GM11168 (cell line): ENCODE measurements at regions not wholly inside any gene's neighbourhood (a gene's known extent, or its start where the extent isn't known, plus 50 kb on each side); places are given as distances from the start of the nearest gene placed in this dataset.

ENCODE experiments used
- in situ Hi-C: fragments of 300-500 bp; cut with MboI; formaldehyde crosslinking; loops from one replicate; pipeline ENCODE4 v1.12.0; 2022; ENCODE audit warnings: low sequenced_read_pairs; ENCODE audit not compliant: unreplicated experiment

GRCh38 chr4:10212400-10212799 is 95.8 kb upstream of the WDR1 start:
- in situ Hi-C loops = no loop called here

- in situ Hi-C loops = no loop called here
These were observed 90.5 kb upstream of the WDR1 start for GRCh38 chr4:10207116-10207515.

DNA sequence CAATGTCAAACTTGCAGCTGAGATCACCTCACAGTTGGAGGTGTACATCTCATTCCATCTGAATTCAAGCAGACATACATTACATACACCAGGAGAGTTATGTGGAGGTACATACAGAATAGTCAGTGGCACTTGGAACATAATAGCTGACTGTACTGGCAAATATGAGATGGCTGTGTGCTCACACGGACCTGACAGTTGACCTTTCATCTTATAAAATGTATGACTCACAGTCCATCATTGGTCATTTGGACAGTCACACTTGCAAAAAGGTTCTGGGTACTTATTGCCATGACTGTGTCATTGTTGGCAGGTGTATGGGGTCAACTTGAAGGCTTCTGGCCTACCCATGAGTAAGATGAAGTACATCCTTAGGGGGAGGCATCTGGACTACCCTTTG is 88.6 kb upstream of the WDR1 start:
- in situ Hi-C loops = no loop called here

- in situ Hi-C loops = no loop called here
These were observed 87.9 kb upstream of the WDR1 start for GRCh38 chr4:10204401-10205058.

DNA sequence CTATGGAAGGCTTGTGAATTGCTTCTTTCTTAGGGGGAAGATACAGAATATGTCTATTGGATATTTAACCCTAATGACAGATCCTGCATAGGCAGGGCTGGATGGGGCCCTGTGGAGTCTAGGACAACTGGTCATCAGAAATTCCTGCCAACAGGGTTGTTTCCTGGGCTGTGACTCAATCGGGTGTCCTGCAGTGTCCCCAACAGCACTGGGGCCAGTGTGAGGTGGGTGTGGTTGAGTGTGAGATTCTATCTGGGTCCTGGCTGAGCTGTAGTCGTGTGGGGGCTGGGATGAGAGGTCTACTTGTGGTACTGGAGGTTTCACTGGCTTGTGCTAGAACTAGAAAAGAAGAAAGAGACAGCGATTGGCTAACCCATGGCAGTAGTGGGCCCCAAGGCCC is 87.3 kb upstream of the WDR1 start:
- in situ Hi-C loops = no loop called here

DNA sequence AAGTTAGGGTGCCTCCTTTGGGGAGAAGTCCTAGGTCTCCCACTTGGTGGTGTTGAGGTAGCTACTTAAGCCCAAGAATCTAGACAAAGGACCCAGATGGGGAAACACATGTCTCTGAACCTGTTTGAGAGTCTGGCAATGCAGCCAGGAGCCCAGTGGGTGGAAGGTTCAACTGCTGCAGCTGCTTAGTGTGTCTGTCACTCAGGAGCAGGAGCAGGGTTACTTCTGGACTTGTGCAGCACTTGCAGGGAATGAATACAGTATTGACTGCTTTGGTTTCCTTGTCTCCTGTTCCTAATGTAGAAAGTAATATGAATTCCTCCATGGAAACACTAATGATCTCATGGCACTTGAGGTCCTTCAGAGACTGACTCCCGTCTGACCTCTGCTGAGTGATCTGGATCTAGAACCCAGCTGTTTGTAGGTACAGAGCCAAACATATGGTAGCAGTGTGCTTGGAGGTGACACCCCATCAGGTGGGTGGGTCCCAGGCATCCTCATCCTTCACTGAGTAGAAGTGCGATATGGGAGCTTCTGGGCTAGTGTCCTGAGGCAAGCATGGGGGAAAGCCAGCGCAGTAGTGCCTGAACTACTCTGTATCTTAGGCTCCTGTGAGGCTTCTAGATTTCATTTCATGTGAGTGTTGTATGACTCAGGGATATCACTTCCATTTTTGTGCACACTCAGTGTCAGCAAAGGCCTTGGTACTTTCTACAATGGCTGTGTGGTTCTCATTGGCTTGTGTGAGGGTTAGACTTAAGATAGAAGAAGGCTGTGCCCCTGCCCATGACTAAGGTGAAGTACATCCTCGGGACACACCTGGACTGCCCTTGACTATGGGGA is 85.0 kb upstream of the WDR1 start:
- in situ Hi-C loops = no loop called here

GRCh38 chr4:10200869-10201268 is 84.3 kb upstream of the WDR1 start:
- in situ Hi-C loops = no loop called here

DNA sequence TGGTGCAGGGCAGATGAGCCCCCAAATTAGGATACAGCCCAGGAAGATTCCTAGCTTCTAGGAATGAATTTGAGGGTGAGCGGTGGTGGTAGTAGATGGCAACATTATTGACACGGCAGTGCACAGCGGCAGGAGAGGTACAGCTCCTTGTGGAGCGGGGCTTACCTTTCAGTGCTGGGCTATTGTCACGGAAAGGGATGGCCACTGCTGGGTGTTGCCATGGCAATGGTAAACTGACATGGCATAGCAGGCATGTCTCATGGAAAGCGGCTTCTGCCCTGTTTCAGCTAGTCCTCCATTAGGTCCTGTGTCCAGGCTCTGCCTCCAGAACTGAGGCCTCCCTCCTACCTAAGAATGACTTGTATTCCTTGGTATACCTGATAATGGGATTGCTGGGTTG is 81.8 kb upstream of the WDR1 start:
- in situ Hi-C loops = no loop called here

DNA sequence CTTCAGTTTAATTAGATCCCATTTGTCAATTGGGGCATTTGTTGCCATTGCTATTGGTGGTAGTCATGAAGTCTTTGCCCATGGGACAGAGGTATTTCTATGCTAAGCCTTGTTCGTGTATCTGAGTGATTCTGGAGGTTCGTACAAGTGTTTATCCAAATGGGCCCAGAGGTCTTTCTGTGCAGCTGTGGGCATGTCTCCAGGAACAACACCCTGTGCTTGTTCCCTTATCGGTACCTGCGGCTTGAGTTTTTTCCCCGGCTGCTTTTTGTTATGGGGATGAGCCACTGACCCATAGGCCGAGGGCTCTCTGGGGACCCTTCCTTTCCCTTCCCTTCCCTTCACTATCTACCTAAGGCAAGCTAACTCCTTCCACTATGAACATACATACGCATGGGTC is 81.4 kb upstream of the WDR1 start:
- in situ Hi-C loops = no loop called here

DNA sequence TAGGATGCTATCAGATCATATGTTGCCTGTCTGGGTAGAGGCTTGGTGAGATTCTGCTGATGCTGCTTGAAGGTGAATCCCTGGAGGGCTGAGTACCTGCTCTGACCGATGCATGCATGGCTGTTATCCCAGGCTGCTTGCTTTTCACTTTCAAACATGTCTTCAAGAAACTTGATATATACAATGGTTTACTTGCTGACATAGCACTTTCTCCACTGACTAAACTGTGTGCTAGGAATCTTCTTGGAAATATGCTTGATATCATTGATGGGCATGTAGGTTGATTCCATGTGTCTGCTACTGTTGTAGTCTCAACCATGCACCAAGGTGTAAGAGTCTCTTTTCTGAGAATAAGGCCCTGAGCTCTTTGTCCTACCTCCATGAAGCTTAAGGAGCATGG is 79.6 kb upstream of the WDR1 start:
- in situ Hi-C loops = no loop called here

DNA sequence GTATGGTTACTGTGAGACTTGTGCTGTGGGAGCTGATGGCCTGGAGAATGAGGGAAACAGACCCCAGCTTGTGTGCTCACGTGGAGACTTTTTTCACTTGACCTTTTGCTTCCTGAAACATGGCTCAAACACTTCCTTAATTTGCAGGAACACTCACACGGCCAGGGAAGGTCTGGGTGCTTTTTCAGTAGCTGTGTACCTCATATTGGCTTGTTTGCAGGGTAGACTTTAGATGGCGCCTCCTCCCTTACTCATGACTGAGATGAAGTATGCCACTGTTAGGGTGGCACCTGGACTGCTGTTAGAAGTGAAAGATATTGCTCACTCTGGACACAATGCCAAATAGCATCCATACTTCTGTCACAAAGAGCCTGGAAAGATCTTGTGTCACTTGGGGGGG is 75.7 kb upstream of the WDR1 start:
- in situ Hi-C loops = no loop called here

DNA sequence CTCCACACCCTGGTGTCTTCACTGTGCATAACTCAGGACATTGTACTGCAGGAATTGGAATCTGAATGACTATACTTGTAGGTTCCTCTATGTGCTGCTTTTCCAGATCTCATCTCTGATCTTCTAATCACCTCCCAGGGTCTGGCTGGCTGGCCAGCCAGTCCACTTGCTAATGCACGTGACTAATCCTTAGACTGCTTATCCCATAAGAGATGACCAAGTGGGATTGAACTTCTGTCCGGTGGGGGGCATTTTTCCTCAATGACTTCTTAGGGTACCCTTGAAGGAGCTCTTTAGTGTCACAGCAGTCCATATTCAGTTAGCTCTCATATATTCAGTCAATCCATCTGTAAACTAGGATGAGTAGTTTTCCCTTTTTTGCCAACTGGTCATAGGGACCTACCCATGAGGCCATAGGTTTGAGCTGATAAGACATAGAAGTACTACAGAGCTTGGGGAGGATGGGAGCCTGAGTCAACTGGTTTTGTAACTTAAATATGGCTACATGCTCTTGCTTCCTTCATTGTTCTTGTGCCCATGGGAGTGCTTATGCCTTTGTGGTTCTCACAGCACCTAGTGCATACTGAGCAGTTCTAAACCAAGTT is 71.9 kb upstream of the WDR1 start:
- in situ Hi-C loops = no loop called here

GRCh38 chr4:10186228-10187214 is 69.9 kb upstream of the WDR1 start:
- in situ Hi-C loops = no loop called here

- in situ Hi-C loops = no loop called here
These were observed 69.1 kb upstream of the WDR1 start for GRCh38 chr4:10185518-10186227.

- in situ Hi-C loops = no loop called here
These were observed 67.9 kb upstream of the WDR1 start for GRCh38 chr4:10184501-10184938.

DNA sequence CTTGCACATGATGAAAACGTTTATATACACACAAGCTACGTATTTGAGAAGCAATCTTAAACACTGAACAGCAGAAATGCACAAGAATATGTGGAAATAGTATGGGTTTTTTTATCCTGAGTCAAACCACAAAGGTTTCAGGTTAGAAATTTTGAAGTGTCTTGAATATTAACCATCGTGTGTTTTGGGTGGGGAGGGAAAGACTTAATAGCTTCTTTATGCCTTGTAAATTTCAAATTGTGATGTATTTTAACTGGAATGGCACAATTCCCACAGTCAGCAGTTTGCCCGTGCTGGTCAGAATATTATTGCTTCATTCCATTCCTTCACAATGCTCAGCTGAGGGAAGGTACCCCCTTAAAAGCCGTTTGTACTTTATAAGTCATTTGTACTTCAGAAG is 67.4 kb upstream of the WDR1 start:
- in situ Hi-C loops = no loop called here

DNA sequence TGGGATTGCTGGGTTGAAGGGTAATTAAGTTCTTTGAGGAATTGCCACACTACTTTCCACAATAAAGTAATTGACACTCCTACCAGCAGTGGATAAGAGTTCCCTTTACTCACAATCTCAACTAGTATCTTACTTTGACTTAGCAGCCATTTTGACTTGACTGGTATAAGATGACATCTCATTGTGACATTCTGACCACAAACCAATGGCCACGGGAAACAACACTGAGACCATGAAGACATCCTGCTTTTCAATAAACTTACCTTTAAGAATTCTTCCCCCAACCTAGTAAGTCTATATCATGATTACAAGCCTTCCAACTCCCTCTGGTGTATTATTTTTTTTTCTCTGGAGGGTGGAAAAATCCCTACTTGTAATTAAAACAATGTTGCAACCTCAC is 66.9 kb upstream of the WDR1 start:
- in situ Hi-C loops = no loop called here

DNA sequence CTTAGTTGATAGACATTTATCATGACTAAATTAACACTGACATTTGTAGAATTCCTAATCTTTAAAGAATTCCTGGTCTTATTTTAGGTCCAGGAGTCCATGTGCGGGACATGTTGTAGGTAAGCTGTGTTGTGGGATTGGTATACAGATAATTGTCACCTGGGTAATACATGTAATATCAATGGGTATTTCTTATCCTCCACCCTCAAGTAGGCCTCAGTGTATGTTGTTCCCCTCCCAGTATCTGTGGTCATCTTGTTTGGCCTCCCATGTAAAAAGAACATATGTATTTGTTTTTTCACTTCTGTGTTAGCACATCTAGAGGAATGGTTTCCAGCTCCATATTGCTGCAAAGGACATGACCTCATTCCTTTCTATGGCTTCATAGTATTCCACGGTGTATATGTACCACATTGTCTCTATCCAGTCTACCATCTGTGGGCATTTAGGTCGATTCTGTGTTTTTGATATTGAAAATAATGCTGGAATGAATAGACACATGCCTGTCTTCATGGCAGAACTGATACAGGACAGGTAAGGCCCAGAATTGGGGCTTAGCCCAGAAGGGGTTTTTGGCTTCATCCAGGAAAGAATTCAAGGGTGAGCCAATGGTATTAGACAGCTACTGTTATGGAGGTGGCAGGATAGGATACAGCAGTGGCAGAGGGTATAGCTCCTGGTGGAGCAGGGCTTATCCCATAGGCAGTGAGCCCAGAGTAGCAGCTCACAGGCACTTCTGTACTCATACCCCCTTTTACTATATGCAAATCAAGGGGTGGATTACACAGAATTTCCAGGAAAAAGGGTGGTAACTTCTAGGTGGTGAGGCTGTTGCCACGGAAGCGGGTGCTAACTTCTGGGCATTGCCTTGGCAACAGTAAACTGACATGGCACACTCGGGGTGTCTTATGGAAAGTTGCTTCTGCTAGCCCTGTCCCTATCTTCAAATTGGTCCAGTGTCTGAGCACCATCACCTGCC is 66.1 kb upstream of the WDR1 start:
- in situ Hi-C loops = no loop called here
